ENCODE measurements at regions not wholly inside any gene's neighbourhood (a gene's known extent, or its start where the extent isn't known, plus 50 kb on each side); places are given as distances from the start of the nearest gene placed in this dataset.

- no peak for DNase-seq
Measured at GRCh38 chr6:104286641-104287040, 573.1 kb downstream of the HACE1 start.

GRCh38 chr6:104284872-104285271 lies 574.8 kb downstream of the HACE1 start:
- DNase-seq = no peak

GRCh38 chr6:104282581-104282980 lies 577.1 kb downstream of the HACE1 start:
- DNase-seq = no peak

GRCh38 chr6:104281370-104281769 lies 578.3 kb downstream of the HACE1 start:
- DNase-seq = no peak

GRCh38 chr6:104268389-104268788 lies 591.3 kb downstream of the HACE1 start:
- DNase-seq = no peak

- DNase-seq = no peak
Measured at GRCh38 chr6:104266922-104267321, 592.8 kb downstream of the HACE1 start.

GRCh38 chr6:104256646-104257045 lies 603.1 kb downstream of the HACE1 start:
- DNase-seq = no peak

GRCh38 chr6:104253236-104253635 lies 606.5 kb downstream of the HACE1 start:
- no peak for DNase-seq

GRCh38 chr6:104252276-104252675 lies 607.4 kb downstream of the HACE1 start:
- no peak for DNase-seq

- no peak for DNase-seq
Measured at GRCh38 chr6:104251651-104252050, 608.1 kb downstream of the HACE1 start.

GRCh38 chr6:104240865-104241264 lies 618.9 kb downstream of the HACE1 start:
- DNase-seq = no peak

- DNase-seq = no peak
Measured at GRCh38 chr6:104239971-104240370, 619.7 kb downstream of the HACE1 start.

- DNase-seq = no peak
Measured at GRCh38 chr6:104229057-104229456, 630.7 kb downstream of the HACE1 start.

- DNase-seq = no peak
Measured at GRCh38 chr6:104227508-104227907, 632.2 kb downstream of the HACE1 start.

- no peak for DNase-seq
Measured at GRCh38 chr6:104226790-104227446, 632.8 kb downstream of the HACE1 start.

- no peak for DNase-seq
Measured at GRCh38 chr6:104218116-104218515, 641.6 kb downstream of the HACE1 start.

GRCh38 chr6:104214901-104215300 lies 644.8 kb downstream of the HACE1 start:
- no peak for DNase-seq

GRCh38 chr6:104212977-104213668 lies 646.6 kb downstream of the HACE1 start:
- no peak for DNase-seq

- DNase-seq = no peak
Measured at GRCh38 chr6:104207635-104208034, 652.1 kb downstream of the HACE1 start.

GRCh38 chr6:104201557-104201956 lies 658.2 kb downstream of the HACE1 start:
- no peak for DNase-seq

- DNase-seq = no peak
Measured at GRCh38 chr6:104187616-104188015, 672.1 kb downstream of the HACE1 start.

GRCh38 chr6:104186831-104187230 lies 672.9 kb downstream of the HACE1 start:
- no peak for DNase-seq

- no peak for DNase-seq
Measured at GRCh38 chr6:104183816-104184435, 675.8 kb downstream of the HACE1 start.

- DNase-seq = no peak
Measured at GRCh38 chr6:104182811-104183210, 676.9 kb downstream of the HACE1 start.

Data from stimulated activated CD4-positive, alpha-beta T cell treated with anti-CD3 and anti-CD28 coated beads, Interleukin-4, amount 100 ng/mL, for 24 hours (primary cell).